Stimulated activated CD4-positive, alpha-beta T cell treated with anti-CD3 and anti-CD28 coated beads, Interleukin-12 subunit alpha, Interleukin-12 subunit beta, amount 100 ng/mL, for 48 hours (primary cell): ENCODE measurements at regions not wholly inside any gene's neighbourhood (a gene's known extent, or its start where the extent isn't known, plus 50 kb on each side); places are given as distances from the start of the nearest gene placed in this dataset.

Experiments used
- DNase-seq, 3 donors: peaks; one replicate each; pipeline ENCODE4 v3.0.0-alpha.2; 2020; ENCODE audit warnings: low read depth in 2 of 3, low spot score in 1 of 3

DNA sequence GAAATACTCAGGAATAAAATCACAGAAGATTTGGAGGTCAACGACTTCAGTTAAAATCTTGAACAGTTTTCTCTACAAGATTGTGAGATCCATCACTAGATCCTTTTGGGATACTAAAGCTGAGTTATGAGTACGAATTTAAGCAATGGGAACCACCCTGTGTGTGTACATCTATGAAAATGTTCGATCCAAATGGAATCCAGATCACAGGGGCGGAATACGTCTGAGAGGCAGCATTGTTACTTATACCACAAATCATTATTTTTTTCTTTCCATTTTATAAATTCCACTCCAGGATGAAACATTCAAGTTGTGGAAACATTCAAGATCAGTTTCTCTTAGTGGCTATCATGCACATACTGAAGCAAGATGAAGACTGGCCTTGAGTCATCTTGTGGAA, 239.3 kb upstream of the PAPPA start:
- DNase-seq: no peak

DNA sequence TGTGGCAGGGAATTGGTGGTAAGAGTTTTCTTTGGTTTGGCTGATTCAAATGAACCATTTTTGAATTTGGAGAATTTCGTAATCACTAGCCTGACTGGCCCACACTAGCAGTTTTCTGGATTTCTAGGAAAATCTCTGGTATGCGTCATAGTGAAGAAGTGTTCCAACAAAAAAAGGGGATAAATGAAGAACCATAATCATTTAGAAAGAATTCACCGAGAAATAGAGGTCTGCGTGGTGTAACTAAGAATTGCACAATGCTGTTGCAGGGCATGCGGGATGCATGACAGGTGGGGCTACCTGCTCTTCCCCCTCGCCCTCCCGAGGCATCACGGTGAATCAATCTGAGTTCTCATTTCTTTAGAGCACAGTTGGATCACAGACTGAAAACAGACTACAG, 232.3 kb upstream of the PAPPA start:
- DNase-seq: no peak

DNA sequence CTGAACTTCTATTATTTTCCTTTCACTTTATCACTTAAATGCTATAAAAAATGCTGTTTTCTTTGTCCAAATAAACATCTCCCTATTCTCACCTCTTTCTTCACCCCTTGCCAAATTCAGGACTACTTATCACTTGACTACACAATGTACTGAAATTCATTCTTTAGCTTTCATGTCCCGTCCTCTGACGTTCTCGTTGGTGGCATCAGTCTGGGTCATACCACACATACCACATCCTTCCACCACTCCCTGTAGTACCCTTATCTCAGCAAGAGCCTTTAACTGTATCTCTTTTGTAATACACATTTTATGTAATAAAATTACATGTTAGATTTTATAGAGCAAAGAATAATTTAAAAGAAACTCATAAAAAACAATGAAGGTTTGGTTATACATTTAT, 231.1 kb upstream of the PAPPA start:
- no peak for DNase-seq

DNA sequence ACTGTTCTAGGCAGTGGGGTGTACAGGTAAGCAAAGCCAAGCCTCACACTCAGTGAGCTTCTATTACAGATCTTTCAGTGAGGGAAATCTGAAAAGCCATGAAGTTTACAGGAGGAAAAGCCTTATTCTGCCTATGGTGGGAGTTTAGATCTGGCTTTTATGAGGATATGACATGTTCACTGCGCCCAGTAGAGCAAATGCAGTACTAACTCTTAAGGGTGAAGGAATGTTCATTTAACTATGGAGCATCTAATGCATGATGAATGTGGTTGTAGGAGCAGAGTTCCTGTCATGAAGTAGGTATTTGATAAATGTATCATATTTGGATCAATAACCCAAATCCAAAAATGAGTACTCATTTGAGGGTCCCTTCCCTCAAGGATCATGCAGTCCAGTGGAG, 230.2 kb upstream of the PAPPA start:
- DNase-seq: no peak

DNA sequence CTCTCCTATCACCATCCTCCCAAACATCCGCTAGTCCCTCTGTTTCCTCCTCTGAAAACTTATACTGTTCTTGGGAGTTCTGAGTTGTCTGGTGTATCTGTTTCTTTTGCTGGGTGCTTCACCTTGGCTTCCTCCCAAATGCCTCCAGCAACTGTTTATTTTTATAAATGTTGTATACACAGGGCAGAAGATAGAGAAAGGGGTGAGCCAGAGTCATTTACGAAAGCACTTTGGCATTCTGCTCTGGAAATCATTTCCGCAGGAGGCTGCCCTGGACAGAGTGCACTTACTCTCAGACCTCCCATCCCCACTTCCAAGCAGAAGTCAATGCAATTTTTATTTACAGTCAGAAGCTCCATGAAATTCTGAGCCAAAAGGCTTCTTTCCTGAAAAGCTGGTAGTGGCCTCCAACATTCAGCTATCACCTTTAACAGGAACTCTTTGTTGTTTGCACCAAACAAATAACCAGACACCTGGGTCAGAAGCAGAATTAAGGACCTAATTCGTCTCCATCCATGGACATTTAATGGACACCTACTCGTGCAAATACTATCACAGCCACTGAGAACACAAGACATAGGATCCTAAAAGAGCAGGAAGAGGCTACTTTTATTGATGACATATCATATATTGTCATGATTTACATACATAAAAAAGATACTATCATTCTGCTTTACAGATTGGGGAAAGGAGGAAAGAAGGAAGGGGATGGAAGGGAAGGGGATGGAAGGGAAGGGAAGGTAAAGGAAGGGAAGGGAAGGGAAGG, 229.5 kb upstream of the PAPPA start:
- no peak for DNase-seq

DNA sequence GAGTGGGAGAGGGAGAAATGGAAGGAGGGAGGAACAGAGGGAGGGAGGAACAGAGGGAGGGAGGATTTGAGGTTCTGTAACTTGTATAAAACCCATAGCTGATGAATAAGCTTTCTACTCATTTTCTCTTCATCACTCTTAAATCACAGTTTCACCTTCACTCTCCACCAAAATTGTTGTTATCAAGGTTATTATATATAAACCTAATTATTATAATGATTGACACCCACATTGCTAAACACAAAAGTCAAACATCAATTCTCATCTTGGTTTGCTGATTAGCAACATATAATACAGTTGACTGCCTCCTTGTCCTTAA, 229.0 kb upstream of the PAPPA start:
- no peak for DNase-seq

DNA sequence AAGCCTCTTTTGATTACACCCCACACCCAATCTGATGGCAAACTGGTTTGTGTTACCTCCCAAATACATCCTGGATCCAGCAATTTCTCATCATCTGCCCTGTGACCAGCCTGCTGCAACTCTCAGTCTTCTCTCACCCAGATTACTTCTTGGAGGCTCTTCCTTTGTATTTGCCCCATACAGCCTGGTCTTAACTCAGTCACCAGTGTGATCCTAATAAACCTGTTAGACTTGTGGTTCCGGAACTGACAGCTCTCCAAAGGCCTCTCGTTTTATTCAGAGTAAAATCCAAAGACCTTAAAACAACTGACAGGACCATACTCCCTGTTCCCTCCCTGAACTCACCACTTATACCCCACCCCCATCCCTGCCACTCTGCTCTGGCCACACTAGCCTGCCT, 228.2 kb upstream of the PAPPA start:
- no peak for DNase-seq

DNA sequence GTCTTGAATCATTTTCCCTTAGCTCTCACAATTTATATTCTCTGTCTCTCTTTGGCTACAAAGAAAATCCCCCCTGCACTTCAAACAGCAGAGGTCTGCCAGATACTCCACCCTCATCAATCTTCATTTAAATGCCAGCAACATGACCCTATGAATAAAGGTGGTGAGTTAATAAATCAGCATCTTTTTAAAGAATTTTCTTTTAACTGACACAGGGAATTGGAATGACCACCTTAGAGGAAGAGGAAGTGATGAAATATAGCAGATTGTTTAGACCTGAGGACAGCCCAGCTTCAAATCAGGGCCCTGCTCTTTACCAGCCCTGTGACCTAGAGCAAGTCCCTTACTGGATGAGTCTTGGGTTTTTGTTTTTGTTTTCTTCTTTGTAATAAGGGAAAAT, 223.1 kb upstream of the PAPPA start:
- DNase-seq: no peak

DNA sequence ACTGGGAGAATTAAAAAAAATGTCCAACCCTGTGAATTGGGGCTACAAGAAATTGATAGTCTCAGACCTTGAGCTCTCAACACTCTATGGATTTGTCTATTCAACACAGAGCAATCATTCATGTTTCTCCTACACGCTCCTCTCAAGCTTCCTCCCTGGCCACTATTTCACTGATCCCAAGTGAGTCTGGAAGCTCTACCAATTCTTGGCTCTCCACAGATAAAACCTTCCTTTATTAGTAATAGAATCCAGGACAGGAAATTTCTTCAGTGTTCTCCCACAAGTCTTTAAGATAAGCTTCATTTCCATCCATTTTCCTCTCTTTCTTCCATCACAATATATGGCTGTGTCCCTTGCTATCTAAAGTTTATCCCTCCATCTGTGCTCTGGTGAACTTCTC, 215.1 kb upstream of the PAPPA start:
- no peak for DNase-seq

DNA sequence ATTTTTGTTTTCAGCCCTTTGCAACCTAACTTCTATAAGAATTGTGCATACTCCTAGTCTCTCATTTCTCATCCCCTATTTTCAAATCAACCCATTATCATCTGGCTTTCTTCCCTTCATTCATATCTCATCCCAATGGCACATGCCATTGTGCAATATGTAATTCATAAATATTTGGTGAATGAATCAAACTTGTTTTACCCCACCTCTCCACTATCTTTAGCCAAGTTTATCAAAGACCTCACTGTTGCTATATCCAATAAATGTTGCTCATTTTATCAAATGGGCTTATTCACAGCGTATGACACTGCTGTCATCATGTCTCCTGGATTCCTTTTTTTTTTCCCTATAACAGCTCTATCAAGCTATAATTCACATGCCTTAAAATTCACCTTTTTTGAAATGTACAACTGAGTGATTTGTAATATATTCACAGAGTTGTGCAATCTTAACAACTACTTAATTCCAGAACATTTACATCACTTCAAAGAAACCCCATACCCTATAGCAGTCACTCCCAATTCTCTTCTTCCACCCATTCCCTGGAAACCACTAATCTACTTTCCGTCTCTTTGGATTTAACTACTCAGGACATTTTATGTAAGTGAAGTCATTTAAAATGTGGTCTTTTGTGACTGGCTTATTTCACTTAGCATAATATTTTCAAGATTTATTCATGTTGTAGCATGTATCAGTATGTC, 214.4 kb upstream of the PAPPA start:
- DNase-seq: no peak

DNA sequence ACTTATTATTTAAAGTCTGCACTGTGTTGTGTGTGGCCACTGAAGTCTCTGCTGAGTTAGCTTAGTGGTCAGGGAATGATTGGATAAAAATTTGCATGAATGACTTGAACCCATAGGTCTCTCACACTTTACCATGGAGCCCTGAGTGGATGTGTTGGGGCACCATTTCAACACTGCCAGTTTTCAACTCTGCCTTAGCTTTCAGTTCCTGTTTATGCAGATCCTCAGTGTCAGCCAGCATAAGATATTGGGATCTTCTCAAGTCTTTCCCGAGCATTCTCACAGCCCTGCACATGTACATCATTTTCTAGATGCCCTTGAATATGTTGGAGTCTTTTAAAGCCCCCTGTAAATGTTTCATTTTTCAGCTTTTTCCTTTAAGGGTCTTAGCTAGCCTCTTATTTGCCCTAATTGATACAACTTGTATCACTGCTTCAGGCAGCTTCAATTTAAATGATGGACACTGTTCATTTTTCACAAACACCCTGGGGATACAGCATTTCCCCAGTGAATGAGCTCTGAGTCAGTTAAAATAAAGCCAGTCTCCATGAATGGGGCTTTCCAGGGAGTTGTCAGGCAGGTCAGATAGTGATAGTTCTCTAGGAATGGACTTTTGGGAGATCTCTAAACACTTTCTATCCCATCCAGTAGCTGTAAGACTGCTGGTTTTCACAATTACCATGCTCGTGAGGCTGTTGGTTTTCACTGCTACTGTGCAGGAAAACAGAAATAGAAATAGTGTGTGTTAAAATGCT, 211.9 kb upstream of the PAPPA start:
- DNase-seq: no peak

DNA sequence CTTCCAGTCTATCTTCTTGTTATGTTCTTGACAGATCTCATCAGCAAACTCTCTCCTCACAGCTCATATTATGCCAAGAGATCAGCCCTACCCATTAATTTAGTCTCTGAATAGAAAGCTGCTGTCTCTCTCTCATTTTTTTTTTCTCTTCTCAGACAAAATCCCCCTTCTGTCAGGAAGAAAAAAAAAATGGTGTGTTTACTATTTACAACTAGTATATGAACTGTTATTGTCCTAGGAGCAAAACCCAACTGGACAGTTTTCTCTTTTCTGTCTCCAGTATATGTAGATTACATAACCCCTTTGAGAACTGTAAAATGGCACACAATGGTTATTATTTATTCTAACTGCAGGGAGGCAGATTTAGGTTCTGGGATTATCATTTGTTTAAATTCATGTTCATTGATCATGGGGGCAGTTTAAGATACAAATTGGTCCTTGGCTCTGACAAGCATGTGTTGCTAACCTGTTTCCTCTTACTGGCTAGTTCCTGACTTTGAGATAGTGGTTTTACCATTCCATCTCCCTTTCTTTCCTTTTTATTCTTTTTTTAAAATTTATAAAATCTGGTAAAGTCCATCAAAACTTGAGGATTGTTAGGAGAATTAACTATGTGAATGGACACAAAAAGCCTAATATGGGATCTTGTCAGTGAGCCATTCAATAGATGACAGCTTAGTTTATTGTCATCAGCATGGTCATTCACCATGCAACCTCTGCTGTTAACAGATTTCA, 210.0 kb upstream of the PAPPA start:
- DNase-seq: no peak

DNA sequence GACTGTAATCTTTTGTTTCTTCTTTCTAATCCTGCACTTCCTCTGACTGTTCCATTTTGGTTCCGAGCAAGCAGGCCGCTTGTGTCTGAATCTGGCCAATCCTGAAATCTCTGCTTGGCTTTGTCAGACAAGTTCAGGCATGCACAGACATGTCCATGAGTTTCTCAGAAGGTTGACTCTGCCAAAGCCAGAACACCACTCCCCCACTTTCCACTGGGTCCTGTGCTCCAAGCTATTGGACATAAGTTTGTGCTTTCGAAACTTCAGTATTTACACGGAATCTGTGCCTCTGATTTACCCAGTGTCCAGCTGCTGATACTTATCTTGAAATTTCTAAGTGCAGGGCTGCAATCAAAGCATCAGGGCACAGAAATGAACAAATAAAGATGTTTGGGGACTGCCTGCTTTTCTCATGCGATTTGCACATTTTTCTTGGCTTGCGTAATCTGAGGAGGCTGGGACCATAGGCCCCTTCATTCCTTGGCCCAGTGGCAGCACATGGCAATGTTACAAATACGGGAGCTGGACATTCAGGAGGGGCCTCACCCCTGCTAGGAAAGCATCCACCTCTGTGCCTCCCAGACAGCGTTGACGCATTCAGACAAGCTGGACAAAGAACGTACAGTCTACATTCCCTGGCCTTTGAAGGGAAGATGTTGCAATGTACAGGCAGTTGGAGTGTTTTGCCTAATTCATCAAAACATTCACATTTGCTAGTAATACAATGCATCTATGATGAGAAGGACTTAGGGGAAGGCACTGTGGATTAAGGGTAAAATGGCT, 209.2 kb upstream of the PAPPA start:
- DNase-seq: no peak

DNA sequence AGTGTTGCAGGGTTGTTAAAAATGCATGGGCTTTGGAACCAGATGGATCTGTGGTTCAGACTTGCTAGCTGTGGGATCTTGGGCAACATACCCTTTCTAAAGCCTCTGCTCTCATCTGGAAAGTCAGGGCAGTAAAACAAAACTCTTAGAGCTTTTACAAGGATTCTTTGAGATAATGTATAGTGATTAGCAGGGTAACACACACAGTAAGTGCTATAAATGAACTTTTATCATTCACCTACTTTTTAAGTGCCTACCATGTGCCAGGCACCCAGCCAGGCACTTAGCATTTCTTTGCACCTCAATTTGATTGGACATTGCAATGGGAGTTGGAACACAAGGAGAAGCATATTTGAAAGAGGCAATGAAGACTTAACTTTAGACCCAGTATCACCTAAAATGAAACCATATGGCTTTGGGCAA, 208.6 kb upstream of the PAPPA start:
- DNase-seq: no peak

DNA sequence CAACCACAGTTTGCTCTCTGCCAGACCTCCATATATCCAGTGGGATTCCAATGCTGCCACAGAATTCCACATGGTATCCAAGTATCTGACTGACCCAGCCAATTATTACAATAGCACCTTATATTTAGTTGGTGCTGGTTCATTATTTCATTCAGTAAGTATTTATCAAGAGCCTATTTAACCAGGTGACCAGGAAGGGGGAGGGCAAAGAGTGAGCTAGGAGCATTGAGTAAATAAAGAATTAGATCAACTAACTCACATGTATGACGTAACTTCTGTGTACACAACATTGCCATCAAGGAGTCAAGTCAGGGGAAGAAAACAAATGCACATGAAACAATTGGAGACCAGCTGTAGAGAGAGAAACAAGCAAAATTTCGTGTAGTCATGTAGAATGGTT, 207.1 kb upstream of the PAPPA start:
- no peak for DNase-seq

DNA sequence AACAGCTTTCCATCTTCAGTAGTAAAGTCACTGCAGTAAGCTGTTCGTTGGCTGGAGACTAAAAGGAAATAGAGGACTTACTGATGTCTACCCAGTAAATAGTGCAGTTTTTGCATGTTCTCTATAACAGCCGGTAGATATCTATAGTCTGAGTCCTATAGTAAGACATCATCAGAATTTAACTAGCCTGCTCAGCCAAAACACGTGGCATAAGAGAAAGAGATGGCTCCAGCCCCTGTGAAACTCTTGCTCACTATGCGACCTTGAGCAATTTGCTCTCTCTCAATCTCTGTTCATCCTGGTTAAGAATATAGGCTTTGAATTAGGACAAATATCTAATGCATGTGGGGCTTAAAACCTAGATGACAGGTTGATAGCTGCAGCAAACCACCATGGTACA, 201.6 kb upstream of the PAPPA start:
- DNase-seq: no peak

DNA sequence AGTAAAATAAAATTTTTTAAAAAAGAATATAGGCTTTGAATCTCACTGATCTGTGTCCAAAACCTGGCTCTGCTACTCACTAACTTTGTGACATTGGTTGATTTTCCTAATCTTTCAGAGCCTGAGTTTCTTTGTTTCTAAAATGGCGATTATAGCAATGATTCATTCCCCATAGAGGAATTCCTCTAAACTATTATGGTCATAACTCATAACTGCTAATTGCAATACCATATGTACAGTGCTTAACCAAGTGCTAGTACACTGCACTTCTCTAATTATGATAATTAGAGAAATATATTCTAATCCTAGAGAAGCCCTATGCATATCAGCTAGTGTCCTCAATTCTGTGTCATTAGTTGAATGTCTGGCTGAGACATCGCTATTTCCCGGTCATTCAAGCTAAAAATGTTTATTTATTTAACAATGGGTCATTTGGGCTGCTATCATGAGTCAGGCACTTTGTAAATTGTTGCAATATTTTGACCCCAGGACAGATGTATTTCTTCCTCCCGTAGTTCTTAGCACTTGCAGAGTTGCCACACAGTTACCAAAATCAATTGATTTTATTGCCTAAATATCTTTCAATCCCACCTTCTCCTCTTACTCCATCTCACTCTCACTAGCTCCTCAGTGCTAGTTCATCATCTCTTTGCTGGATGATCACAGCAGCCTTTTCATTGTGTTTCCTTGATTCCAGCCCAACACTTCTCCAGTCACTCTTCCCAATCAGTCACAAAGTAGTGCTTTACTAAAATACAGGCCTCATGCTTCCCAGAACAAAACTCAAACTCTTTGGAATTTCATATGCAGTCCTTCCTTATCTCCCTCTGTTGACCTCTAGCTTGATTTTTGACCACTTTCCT, 200.9 kb upstream of the PAPPA start:
- DNase-seq: no peak

DNA sequence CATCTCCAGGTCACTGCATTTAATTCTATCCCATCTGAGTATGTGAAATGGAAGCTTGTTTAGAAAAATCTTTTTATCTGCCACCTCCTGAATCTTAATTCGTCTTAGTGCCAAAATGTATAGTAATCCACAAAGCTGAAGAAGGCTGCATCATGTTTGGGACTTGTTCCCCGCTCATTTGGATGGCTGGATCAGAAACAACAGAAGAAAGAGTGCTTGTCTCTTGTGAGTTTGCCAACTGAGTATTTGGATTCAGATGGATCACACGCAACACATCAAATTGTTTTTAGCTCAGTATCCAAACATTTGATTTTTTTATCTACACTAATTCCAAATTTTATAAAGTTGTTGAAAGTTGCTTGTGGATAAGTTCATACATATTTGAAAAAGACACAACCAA, 197.2 kb upstream of the PAPPA start:
- DNase-seq: no peak

DNA sequence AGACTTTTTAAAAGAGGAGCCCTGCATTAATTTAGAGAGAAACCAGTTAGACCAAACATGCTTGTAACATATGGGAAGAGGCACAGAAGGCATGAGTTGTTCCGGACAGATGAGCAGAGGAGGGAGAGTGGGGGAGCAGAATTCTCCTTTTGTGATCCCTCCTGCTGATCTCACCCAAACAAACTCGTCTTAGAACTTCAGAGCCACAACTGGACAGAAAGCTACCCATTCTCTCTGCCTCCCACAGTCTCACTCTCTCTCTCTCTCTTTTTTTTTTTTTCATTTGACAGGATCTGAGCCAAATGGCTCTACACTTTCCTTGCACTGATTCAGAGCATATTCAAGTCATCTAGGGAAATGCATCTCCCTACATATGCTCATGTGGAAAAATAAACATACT, 196.0 kb upstream of the PAPPA start:
- no peak for DNase-seq

DNA sequence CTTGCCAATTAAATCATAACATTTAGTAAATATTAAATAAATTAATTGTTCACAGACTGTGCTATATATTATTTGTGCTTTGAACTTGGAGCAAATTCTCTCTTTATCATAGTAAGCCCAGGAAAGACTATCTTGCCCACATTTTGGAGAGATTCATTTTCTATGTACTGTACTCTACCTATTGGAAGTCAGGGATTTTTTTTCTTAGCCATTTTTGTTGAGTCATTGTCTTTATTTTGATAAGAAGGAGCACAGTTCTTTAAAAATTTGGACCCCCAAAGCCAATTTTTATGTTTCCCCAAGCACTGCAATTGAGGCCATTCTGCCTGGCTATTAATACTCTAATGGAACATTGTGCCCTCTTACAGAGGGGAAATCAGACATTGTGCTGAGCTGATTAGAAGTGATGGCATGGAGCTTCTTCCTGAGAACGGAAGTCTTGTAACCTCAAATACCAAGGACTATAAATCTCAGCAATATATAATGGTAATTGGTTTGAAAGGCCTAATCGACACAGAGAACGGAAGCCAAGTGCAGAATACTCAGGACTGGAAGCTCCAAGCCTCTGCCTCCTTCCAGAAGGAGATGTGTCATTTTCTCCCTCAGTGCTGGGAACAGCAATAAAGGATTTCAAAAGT, 188.8 kb upstream of the PAPPA start:
- no peak for DNase-seq
